Spleen (tissue), 11 donors: ENCODE measurements at regions not wholly inside any gene's neighbourhood (a gene's known extent, or its start where the extent isn't known, plus 50 kb on each side); places are given as distances from the start of the nearest gene placed in this dataset.

ENCODE experiments used
- DNase-seq: peaks from one replicate; pipeline ENCODE4 v3.0.0-alpha.2; 2020
- H3K27ac ChIP-seq, 8 donors: fragments of 200-600 bp; sonication (generic) in 7 of 8; 1 replicate in 4 of 8; 2 replicates in 4 of 8; pipeline versions ENCODE4 v1.5.0 to v1.8.0; 2016 to 2021; ENCODE audit warnings: inconsistent platforms in 4 of 8, mild to moderate bottlenecking in 4 of 8, moderate library complexity in 1 of 8
- H3K27me3 ChIP-seq, 7 donors: fragments of 200-600 bp; sonication (generic) in 6 of 7; replicated peaks in 1 of 7; 1 replicate in 4 of 7; 2 replicates in 3 of 7; pipeline versions ENCODE4 v1.5.0 to v1.8.0; 2016 to 2021; ENCODE audit warnings: inconsistent platforms in 3 of 7, mild to moderate bottlenecking in 1 of 7
- H3K36me3 ChIP-seq, 6 donors: fragments of 200-600 bp; sonication (generic) in 5 of 6; 1 replicate in 4 of 6; 2 replicates in 2 of 6; pipeline versions ENCODE4 v1.5.0 to v1.8.0; 2016 to 2021; ENCODE audit warnings: inconsistent platforms in 2 of 6
- H3K4me1 ChIP-seq, 6 donors: fragments of 200-600 bp; sonication (generic) in 5 of 6; 1 replicate in 3 of 6; 2 replicates in 3 of 6; pipeline versions ENCODE4 v1.5.0 to v1.8.0; 2016 to 2021; ENCODE audit warnings: inconsistent platforms in 3 of 6
- H3K4me3 ChIP-seq, 8 donors: fragments of 200-600 bp; sonication (generic) in 7 of 8; 1 replicate in 4 of 8; 2 replicates in 4 of 8; pipeline versions ENCODE4 v1.5.0 to v1.8.0; 2016 to 2021; ENCODE audit warnings: inconsistent platforms in 4 of 8, mild to moderate bottlenecking in 4 of 8, moderate library complexity in 2 of 8
- H3K9me3 ChIP-seq, 8 donors: fragments of 200-600 bp; sonication (generic) in 7 of 8; 1 replicate in 4 of 8; 2 replicates in 4 of 8; pipeline versions ENCODE4 v1.5.0 to v1.8.0; 2016 to 2021; ENCODE audit warnings: inconsistent platforms in 4 of 8
- POLR2A ChIP-seq, 3 donors: fragments of 450-650 bp; IDR thresholded peaks; one replicate each; pipeline ENCODE4 v1.5.1; 2017; ENCODE audit warnings: antibody characterized with exemption in 3 of 3, mild to moderate bottlenecking in 1 of 3
- POLR2AphosphoS5 ChIP-seq, 3 donors: sonication (generic); formaldehyde crosslinking; IDR thresholded peaks; one replicate each; pipeline ENCODE4 v1.5.1; 2017; ENCODE audit warnings: antibody characterized with exemption in 3 of 3
- WGBS, 5 donors: extraction: QIAGEN DNeasy Blood & Tissue Kit in 3 of 5; methylation state at CpG; one replicate each; pipeline versions ENCODE4 v1.1.5 to v1.1.7; 2013 to 2018; 5-methylcytosine and 5-hydroxymethylcytosine counted together
- intact Hi-C: fragments of 100-400 bp; cut with DNase I; formaldehyde crosslinking; loops from one replicate; pipeline ENCODE4 v1.15.0; 2023; ENCODE audit warnings: low total_unique reads
- TF ChIP-seq, protein P1 (sequence below), 11 experiments: fragments of 200-600 bp in 7 of 11; fragments of 450-650 bp in 4 of 11; sonication (generic) in 4 of 11; IDR thresholded peaks in 8 of 11; conservative IDR thresholded peaks in 3 of 11; 1 replicate in 7 of 11; 2 replicates in 4 of 11; pipeline versions ENCODE4 v1.4.0 to v1.8.0; 2016 to 2021; ENCODE audit warnings: antibody characterized with exemption in 11 of 11, inconsistent platforms in 4 of 11, mild to moderate bottlenecking in 1 of 11
- donor health status: healthy with polysubstance abuse.
- donor health status: DM: no; HTN: no; CAD: no; lungs with moderate emphysema.
- donor health status: DM: no; HTN: no; CAD: no.
- donor health status: Bipolar disorder and iron deficiency.
- donor health status: healthy.
- donor health status: DM: no; HTN: no; CAD: no.
- donor health status: DM: yes; HTN: yes; CAD: no.

DNA sequence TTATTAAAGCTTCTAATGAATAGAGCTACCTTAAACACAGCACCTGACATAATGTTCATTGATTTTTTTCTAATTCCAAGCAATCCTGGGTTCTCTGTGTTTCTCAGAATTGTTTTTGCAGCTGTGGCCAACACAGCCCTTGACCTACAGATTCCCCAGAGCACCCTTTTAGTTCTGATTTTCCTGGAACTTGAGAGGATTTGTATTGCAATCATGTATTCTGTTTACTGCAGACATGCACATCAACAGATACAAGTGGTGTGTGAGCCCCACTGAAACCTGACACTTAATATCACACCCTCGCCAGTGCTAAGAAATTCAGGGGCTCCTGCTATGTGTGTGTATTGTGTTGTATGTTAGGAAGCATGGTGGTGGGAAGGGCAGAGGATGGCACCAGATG is 344.2 kb upstream of the POM121L12 start:
- no peak overlapping the region for H3K4me3 ChIP-seq
- DNase-seq: no peak
- TF ChIP-seq, protein P1, sequence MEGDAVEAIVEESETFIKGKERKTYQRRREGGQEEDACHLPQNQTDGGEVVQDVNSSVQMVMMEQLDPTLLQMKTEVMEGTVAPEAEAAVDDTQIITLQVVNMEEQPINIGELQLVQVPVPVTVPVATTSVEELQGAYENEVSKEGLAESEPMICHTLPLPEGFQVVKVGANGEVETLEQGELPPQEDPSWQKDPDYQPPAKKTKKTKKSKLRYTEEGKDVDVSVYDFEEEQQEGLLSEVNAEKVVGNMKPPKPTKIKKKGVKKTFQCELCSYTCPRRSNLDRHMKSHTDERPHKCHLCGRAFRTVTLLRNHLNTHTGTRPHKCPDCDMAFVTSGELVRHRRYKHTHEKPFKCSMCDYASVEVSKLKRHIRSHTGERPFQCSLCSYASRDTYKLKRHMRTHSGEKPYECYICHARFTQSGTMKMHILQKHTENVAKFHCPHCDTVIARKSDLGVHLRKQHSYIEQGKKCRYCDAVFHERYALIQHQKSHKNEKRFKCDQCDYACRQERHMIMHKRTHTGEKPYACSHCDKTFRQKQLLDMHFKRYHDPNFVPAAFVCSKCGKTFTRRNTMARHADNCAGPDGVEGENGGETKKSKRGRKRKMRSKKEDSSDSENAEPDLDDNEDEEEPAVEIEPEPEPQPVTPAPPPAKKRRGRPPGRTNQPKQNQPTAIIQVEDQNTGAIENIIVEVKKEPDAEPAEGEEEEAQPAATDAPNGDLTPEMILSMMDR (IDR thresholded peaks at IDR 0.05 in 8 of 11, conservative IDR thresholded peaks at IDR 0.05 in 3 of 11): no peak
- no peak for TF ChIP-seq POLR2A (IDR thresholded peaks at IDR 0.05)
- TF ChIP-seq POLR2AphosphoS5 (IDR thresholded peaks at IDR 0.05): no peak
- no peak overlapping the region for H3K27ac ChIP-seq
- 61 to 84% (median 73%) methylated on average over 1 of the region's 1 CpG for WGBS, 5 donors
- no peaks in the 10 kb centered on the region for H3K4me1 ChIP-seq
- no peaks in the 10 kb centered on the region for H3K36me3 ChIP-seq
- H3K9me3 ChIP-seq: peaks cover 0 to 21% (median 8%) of the 10 kb centered on the region in 8 donors
- H3K27me3 ChIP-seq: no peaks in the 10 kb centered on the region
- intact Hi-C loops: no loop called here

DNA sequence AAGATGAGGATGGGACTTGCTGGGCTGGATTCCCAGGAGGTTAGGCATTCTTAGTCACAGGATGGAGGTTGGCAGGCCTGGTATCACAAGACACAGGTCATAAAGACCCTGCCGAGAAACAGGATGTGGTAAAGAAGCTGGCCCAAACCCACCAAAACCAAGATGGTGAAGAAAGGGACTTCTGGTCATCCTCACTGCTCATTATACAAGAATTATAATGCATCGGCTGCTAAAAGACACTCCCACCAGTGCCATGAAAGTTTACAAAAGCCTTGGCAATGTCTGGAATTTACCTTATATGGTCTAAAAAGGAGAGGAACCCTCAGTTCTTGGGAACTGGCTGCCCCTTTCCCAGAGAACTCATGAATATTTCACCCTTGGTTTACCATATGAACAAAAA is 345.5 kb upstream of the POM121L12 start:
- Histone ChIP-seq H3K4me1 (no peaks in the 10 kb centered on the region), H3K36me3 (no peaks in the 10 kb centered on the region), H3K27ac (no peak overlapping the region), H3K4me3 (no peak overlapping the region), H3K27me3 (no peaks in the 10 kb centered on the region), H3K9me3 (peaks cover 0 to 21% (median 8%) of the 10 kb centered on the region in 8 donors)
- DNase-seq: no peak
- TF ChIP-seq, protein P1 (IDR thresholded peaks at IDR 0.05 in 8 of 11, conservative IDR thresholded peaks at IDR 0.05 in 3 of 11): no peak
- TF ChIP-seq POLR2AphosphoS5 (IDR thresholded peaks at IDR 0.05) (no peak), POLR2A (IDR thresholded peaks at IDR 0.05) (no peak)
- intact Hi-C loops: no loop called here
- WGBS, 5 donors: 55 to 79% (median 57%) methylated on average over 2 of the region's 2 CpGs

DNA sequence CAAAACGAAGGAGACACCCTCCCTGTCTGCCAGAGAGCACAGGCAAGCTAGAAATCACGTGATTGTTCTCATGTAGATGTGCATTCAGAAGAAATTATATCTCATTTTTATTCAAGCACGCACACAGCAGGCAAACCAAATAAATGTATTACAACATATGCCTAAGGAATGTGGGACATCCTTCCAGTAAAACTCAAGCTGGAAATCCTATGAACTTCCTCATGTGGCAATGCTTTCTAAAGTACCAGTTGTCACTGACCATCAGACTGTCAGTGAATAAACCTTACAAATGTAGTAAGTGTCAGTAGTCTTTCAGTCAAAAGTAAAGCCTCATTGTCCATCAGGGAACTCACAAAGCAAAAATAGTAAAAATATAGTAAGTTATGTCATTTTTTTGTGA is 350.1 kb upstream of the POM121L12 start:
- 48 to 69% (median 56%) methylated on average over 3 of the region's 3 CpGs for WGBS, 5 donors
- no peaks in the 10 kb centered on the region for H3K27me3 ChIP-seq
- H3K4me3 ChIP-seq: no peak overlapping the region
- no peak for DNase-seq
- intact Hi-C loops: no loop called here
- no peaks in the 10 kb centered on the region for H3K36me3 ChIP-seq
- peaks cover 0 to 23% (median 12%) of the 10 kb centered on the region in 8 donors for H3K9me3 ChIP-seq
- no peak overlapping the region for H3K27ac ChIP-seq
- TF ChIP-seq POLR2A (IDR thresholded peaks at IDR 0.05) (no peak), POLR2AphosphoS5 (IDR thresholded peaks at IDR 0.05) (no peak)
- TF ChIP-seq, protein P1 (IDR thresholded peaks at IDR 0.05 in 8 of 11, conservative IDR thresholded peaks at IDR 0.05 in 3 of 11): no peak
- no peaks in the 10 kb centered on the region for H3K4me1 ChIP-seq

DNA sequence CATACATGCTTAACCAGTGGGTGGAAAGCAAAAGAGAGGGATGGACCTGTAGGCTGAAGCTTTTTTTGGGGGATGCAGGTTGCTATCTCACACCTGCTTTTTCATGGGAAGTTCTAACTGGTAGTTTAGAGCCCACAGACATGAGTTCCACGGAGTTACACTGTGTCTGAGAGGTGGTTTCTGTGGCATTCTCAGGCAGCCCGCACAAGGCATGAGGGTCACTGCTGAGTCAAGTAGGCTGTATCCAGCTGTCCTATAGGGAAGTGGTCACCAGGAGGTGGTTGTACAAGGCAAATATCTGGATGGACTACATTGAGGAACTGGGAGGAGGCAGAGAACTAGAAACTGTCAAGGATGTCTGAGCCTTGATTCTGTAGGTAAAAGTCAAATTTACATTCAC is 351.0 kb upstream of the POM121L12 start:
- TF ChIP-seq POLR2AphosphoS5 (IDR thresholded peaks at IDR 0.05): no peak
- TF ChIP-seq, protein P1 (IDR thresholded peaks at IDR 0.05 in 8 of 11, conservative IDR thresholded peaks at IDR 0.05 in 3 of 11): no peak
- no peak for TF ChIP-seq POLR2A (IDR thresholded peaks at IDR 0.05)
- Histone ChIP-seq H3K27me3 (no peaks in the 10 kb centered on the region), H3K36me3 (no peaks in the 10 kb centered on the region), H3K9me3 (peaks cover 0 to 19% (median 12%) of the 10 kb centered on the region in 8 donors), H3K4me1 (no peaks in the 10 kb centered on the region), H3K27ac (no peak overlapping the region), H3K4me3 (no peak overlapping the region)
- DNase-seq: no peak
- intact Hi-C loops: no loop called here
- WGBS, 5 donors: 60 to 87% (median 72%) methylated on average over 2 of the region's 2 CpGs
